ENCODE measurements at regions not wholly inside any gene's neighbourhood (a gene's known extent, or its start where the extent isn't known, plus 50 kb on each side); places are given as distances from the start of the nearest gene placed in this dataset.
A peak's percentile ranks its signal among the peaks of the same experiment; 100 is the strongest.
"Not testable (repeated sequence)": the region's sequence is repeated elsewhere in the genome, so short reads cannot be mapped to it uniquely, and the experiment has no call there.

GRCh38 chr7:29701540-29701939 lies 104.8 kb upstream of the WIPF3 start:
- DNase-seq (ENCODE audit: low read depth in 2 of 2), result not testable (repeated sequence)

- DNase-seq (ENCODE audit: low read depth in 2 of 2), result not testable (repeated sequence)
Observed at GRCh38 chr7:29703830-29704229, 102.5 kb upstream of the WIPF3 start.

GRCh38 chr7:29709002-29709401 lies 97.3 kb upstream of the WIPF3 start:
- DNase-seq (ENCODE audit: low read depth in 2 of 2), result not testable (repeated sequence)

DNA sequence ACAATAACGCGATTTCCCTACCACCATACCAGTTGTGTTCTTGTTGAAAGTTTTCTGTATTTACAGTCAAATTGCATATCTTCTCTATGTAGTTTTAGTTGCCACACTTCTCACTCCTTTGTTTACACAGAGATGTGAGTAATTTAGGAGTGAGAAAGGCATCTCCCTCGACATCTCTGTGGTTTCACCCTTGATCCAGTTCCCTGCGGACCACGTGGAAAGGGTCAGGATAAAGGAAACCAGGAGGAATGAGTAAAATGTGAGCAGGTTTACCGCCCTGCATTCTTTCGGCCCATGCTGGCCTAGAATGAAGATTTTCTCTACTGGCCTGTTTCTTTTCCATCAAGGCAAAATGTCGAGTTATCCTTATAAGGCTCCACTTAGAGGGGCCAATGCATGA lies 83.2 kb upstream of the WIPF3 start:
- peak; percentile 89 to 91 for DNase-seq (ENCODE audit: low read depth in 2 of 2)

DNA sequence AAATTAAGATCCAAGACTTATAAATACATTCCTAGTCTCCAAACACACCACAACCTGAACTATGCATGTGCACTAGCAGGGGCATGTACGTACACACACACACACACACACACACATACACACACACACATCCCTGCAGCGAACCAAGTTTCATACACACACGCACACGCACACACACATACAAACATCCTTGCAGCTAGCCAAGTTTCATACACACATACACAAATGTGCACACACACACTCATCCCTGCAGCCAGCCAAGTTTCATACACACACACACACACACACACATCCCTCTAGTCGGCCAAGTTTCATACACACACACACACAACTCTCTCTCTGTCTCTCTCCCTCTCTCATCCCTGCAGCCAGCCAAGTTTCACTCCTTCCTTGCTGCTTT lies 82.7 kb upstream of the WIPF3 start:
- DNase-seq (ENCODE audit: low read depth in 2 of 2), result peak; percentile 24 to 26

- DNase-seq (ENCODE audit: low read depth in 2 of 2), result peak; percentile 7 to 8
Observed at GRCh38 chr7:29729534-29730165, 76.7 kb upstream of the WIPF3 start.

DNA sequence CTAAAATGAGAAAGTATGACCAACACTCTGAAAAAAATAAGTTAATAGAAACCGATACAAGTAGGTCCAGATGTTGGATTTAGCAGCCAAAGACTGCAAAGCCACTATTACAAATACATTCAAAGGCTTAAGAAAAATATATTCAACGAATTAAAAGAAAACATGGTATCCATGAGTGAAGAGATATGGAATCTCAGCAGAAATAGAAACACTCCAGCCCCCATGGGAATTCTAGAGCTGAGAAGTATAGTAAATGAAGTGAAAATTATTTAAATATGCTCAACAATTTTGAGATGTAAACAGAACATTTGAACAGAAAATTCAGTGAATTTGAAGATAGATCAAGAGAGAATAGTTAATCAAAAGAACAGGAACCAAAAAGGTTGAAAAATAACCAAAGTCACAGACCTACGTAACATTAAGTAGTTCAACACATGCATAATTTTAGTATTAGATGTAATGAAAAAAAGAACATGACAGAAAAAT lies 72.0 kb upstream of the WIPF3 start:
- no peak for DNase-seq (ENCODE audit: low read depth in 2 of 2)

DNA sequence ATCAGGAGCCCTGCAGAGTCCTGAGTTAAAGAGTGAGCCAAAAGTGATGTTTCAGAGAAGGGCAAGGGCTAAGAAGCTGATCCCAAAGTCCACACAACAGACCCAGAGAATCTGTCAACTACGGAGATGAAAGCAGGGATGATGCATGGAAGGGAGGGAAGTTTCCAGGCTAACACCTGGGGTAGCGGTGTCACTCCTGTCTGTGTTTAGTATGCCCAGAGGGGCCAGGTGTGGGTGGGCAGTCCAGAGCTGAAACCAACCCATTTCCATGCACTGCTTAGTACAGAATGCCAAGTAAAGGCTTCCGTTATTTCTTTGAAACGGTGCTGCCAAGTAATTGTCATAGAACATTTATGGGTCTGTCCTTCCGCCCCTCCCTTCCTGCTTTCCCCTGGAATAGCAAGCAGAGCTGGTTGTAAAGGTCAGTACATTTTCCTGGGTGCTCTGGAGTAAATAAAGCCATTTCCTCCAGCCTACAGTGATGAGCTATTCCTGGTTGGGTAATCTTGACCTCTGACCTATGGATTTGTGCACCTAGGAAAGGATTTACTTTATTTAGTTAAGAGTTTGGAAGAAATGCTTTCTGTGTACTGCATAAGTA lies 58.6 kb upstream of the WIPF3 start:
- not testable (repeated sequence) for DNase-seq (ENCODE audit: low read depth in 2 of 2)

- DNase-seq (ENCODE audit: low read depth in 2 of 2), result peak in 1 of 2 experiments; percentile 11
Observed at GRCh38 chr7:29748286-29749099, 57.8 kb upstream of the WIPF3 start.

GRCh38 chr7:29749701-29750321 lies 56.5 kb upstream of the WIPF3 start:
- no peak for DNase-seq (ENCODE audit: low read depth in 2 of 2)

- not testable (repeated sequence) for DNase-seq (ENCODE audit: low read depth in 2 of 2)
Observed at GRCh38 chr7:29750373-29750940, 55.9 kb upstream of the WIPF3 start.

GRCh38 chr7:29751012-29751411 lies 55.3 kb upstream of the WIPF3 start:
- not testable (repeated sequence) for DNase-seq (ENCODE audit: low read depth in 2 of 2)

- no peak for DNase-seq (ENCODE audit: low read depth in 2 of 2)
Observed at GRCh38 chr7:29754874-29755490, 51.3 kb upstream of the WIPF3 start.

Data from fibroblast of skin of left quadriceps (primary cell).